ENCODE measurements at regions not wholly inside any gene's neighbourhood (a gene's known extent, or its start where the extent isn't known, plus 50 kb on each side); places are given as distances from the start of the nearest gene placed in this dataset.

DNA sequence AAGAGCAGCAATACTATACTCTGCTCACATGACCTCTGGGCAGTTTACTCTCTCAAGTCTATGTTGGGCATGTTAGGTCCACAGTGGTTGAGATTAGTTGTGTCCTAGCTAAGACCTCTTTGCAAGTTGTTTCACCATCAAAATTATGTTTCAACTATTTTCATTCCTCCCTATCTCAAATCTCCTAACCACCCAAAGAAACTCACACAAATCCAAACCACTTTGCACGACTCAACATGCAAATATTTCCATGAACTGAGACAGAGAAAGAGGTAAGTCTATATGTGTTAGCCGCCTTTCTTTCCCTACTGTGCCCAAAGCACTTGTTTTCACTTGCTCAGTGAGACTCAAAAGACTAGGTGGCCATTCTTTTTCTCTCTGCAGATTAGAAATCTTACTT, 546.8 kb downstream of the TNS1 start:
- TF ChIP-seq, protein P1, sequence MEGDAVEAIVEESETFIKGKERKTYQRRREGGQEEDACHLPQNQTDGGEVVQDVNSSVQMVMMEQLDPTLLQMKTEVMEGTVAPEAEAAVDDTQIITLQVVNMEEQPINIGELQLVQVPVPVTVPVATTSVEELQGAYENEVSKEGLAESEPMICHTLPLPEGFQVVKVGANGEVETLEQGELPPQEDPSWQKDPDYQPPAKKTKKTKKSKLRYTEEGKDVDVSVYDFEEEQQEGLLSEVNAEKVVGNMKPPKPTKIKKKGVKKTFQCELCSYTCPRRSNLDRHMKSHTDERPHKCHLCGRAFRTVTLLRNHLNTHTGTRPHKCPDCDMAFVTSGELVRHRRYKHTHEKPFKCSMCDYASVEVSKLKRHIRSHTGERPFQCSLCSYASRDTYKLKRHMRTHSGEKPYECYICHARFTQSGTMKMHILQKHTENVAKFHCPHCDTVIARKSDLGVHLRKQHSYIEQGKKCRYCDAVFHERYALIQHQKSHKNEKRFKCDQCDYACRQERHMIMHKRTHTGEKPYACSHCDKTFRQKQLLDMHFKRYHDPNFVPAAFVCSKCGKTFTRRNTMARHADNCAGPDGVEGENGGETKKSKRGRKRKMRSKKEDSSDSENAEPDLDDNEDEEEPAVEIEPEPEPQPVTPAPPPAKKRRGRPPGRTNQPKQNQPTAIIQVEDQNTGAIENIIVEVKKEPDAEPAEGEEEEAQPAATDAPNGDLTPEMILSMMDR (conservative IDR thresholded peaks at IDR 0.05): no peak
- H3K27ac ChIP-seq: no peak overlapping the region

DNA sequence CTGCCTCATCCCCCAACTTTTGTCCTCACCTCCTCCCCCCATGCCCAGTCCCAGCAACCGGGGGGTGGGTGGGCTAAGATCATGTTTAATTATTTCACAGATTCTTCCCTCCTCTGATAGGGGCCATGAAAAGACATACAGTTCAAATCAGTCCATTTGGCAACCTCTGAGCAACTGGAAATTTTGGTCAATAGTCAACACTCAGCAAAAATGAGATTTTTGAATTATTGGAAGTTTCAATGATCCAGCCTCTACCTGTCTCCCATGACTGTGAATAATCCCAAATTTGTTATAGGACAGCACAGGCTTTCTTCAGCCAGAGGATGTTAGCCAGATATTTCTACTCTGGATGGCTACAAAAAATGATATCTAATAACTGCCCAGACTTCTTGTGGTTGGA, 549.9 kb downstream of the TNS1 start:
- TF ChIP-seq, protein P1 (conservative IDR thresholded peaks at IDR 0.05): no peak
- H3K27ac ChIP-seq: no peak overlapping the region

DNA sequence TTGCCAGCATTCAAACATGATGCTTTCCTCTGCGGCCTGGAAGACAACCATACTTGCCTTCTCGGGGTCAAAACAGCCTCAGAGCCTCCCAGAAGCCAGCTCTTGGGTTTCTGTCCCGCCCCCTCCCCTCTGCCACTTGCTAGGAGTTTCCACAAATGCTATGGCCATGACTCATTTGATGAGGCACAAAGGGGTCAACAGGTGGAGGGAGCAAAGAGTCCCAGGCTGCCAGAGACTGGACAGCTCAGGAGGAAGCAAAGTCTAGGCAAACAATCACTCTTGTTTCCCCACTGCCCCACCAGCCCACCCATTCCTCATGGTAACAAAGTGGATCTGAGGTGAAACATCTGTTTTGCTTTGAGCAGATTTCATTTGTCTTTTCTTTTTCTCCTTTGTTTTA, 551.1 kb downstream of the TNS1 start:
- TF ChIP-seq, protein P1 (conservative IDR thresholded peaks at IDR 0.05): no peak
- no peak overlapping the region for H3K27ac ChIP-seq

DNA sequence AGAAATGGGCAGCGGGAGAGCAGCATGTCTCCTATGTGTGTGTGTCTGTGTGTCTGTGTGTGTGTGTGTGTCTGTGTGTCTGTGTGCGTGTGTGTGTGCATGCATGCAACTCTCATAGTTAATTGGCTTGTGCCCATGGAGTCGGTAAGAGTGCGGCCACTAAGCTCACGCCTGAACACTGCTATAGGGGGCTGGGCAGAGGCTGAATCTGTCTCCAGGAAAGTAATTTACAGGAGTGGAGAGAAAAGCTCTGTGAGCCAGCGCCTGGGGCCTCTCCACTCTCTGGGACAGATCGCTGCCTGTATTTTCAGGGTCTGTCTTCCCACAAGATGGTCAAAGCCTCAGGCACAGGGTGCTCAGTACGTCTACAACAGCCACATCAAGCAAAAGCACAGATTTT, 553.4 kb downstream of the TNS1 start:
- TF ChIP-seq, protein P1 (conservative IDR thresholded peaks at IDR 0.05): no peak
- H3K27ac ChIP-seq: no peak overlapping the region

DNA sequence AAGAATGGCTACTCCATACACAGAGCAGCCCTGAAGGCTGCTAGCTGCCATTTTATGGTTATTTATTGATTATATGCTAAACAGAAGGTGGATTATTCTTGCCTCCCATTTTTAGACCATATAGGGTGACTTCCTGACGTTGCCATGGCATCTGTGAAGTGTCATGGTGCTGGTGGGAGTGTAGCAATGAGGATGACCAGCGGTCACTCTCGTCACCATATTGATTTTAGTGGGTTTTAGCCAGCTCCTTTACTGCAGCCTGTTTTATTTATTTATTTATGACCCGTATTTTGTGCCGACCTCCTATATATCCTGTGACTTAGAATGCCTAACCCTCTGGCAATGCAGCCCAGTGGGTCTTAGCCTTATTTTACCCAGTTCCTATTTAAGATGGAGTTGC, 553.9 kb downstream of the TNS1 start:
- H3K27ac ChIP-seq: no peak overlapping the region
- TF ChIP-seq, protein P1 (conservative IDR thresholded peaks at IDR 0.05): no peak

DNA sequence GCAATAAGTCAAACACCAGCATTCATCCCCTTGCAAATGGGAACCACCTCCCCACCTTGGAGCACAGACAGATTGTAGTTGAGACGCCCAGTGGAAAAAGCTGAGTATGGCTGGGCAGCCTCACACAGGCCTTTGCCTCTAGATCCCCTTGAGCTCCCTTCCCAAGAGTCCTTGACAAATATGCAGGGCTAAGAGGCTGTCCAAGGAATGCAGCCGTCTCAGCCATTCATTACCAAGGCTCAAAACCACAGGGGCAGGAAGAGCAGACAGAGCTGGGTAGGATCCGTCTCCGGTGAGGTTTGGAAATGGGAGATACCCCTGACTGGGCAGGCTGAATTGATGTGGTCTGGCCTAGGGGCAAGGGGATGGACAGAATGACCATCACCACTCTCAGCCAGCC, 557.1 kb downstream of the TNS1 start:
- TF ChIP-seq, protein P1 (conservative IDR thresholded peaks at IDR 0.05): no peak
- H3K27ac ChIP-seq: no peak overlapping the region

DNA sequence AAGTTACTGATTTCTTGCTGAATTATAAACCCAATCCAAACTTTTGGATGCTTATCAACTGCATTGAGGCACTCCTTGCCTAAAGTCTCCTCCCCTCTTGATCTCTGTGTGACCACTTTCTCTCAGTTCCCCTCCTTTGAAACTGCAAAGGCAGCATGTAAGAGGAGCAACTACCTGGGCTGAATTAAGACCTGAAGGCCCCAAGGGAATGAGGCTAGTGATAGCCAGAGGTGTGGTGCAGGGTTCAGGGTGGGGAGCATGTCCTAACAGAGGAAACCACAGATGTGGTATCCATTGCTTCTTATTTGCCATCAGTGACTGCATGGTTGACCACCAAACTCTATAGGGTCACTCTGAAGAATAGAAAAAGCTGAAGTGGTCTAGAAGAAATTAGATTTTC, 557.9 kb downstream of the TNS1 start:
- H3K27ac ChIP-seq: no peak overlapping the region
- TF ChIP-seq, protein P1 (conservative IDR thresholded peaks at IDR 0.05): no peak

GRCh38 chr2:217444509-217444908, 558.3 kb downstream of the TNS1 start:
- H3K27ac ChIP-seq: no peak overlapping the region
- TF ChIP-seq, protein P1 (conservative IDR thresholded peaks at IDR 0.05): no peak
